Large intestine (tissue), 3 donors: ENCODE measurements at regions not wholly inside any gene's neighbourhood (a gene's known extent, or its start where the extent isn't known, plus 50 kb on each side); places are given as distances from the start of the nearest gene placed in this dataset.

Source experiments
- DNase-seq, 2 donors: peaks; one replicate each; pipeline versions ENCODE4 v3.0.0 to v3.0.0-alpha.2; 2013
- H3K27ac ChIP-seq: one replicate; pipeline ENCODE4 v1.5.1; 2013; ENCODE audit warnings: low read length
- H3K27me3 ChIP-seq: 2 replicates; pipeline ENCODE4 v1.6.1; 2013; ENCODE audit warnings: low read length; ENCODE audit not compliant: control insufficient read depth, insufficient read depth
- H3K36me3 ChIP-seq: 2 replicates; pipeline ENCODE4 v1.6.1; 2013; ENCODE audit warnings: low read length; ENCODE audit not compliant: control insufficient read depth, insufficient read depth
- H3K4me1 ChIP-seq: one replicate; pipeline ENCODE4 v1.6.1; 2013; ENCODE audit warnings: low read length; ENCODE audit not compliant: control insufficient read depth, insufficient read depth
- H3K4me3 ChIP-seq: one replicate; pipeline ENCODE4 v1.5.1; 2013; ENCODE audit warnings: low read length
- H3K9me3 ChIP-seq: one replicate; pipeline ENCODE4 v1.6.1; 2013; ENCODE audit warnings: mild to moderate bottlenecking, low read depth, low read length, moderate library complexity; ENCODE audit not compliant: control insufficient read depth
- WGBS: methylation state at CpG from one replicate; pipeline ENCODE4 v1.1.5; 2013; ENCODE audit warnings: low lambda C conversion rate; ENCODE audit not compliant: insufficient coverage; 5-methylcytosine and 5-hydroxymethylcytosine counted together

DNA sequence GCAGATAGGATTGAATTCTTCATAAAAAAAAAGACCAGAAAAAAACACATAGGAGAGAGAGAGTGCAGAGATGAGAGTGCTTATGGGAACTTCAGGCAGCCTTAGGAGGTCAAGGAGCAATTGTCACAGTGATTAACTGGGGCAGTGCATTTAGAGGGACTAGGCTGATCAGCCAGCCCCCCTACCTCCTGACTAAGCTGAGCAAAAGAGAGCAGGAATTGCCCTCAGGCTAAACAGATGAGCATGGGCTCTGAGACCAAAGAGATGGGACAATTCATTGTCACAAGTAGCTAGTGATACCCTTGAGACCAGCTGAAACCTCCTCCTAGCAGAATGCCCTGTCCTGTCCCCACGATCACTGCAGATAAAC is 124.0 kb downstream of the BTG1 start:
- no peak overlapping the region for H3K4me3 ChIP-seq
- no peaks in the 10 kb centered on the region for H3K4me1 ChIP-seq
- no peaks in the 10 kb centered on the region for H3K36me3 ChIP-seq
- DNase-seq = no peak
- no peaks in the 10 kb centered on the region for H3K9me3 ChIP-seq
- 71% methylated on average over 1 of the region's 1 CpG for WGBS
- H3K27ac ChIP-seq = no peak overlapping the region
- no peaks in the 10 kb centered on the region for H3K27me3 ChIP-seq

DNA sequence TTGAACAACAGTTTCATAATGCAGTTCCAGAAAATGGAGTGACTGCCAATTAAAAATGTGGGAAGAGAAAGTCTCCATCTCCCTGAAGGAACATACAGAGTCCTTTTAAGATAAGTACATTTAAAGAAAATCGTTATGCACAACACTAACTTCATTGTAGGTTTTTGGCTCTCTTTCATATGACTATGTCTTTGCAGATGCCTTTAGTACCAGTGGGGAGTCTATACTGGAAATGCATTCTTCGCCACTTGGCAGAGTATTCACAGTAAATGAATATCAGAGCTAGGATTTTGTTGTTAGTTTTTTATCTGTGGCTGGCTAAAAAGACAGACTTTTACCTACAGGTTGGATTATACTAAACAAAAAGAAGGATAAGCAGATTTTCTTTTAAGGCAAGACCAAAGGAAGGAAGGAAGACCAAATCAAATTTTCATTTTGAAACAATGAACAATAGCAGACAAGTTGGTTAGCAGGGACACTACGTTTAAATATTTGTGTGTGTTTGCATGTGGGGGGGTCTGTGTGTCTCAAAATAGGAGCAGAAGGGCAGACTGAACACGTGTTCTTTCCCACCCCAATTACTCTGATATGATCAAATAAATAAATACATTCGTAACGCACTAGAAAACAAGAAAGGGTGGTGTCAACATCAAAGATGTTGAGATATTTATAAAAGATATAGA is 124.5 kb downstream of the BTG1 start:
- DNase-seq = no peak
- Histone ChIP-seq H3K27me3 (no peaks in the 10 kb centered on the region), H3K36me3 (no peaks in the 10 kb centered on the region), H3K4me1 (no peaks in the 10 kb centered on the region), H3K4me3 (no peak overlapping the region), H3K9me3 (no peaks in the 10 kb centered on the region), H3K27ac (no peak overlapping the region)
- WGBS = 29% methylated on average over 2 of the region's 6 CpGs

DNA sequence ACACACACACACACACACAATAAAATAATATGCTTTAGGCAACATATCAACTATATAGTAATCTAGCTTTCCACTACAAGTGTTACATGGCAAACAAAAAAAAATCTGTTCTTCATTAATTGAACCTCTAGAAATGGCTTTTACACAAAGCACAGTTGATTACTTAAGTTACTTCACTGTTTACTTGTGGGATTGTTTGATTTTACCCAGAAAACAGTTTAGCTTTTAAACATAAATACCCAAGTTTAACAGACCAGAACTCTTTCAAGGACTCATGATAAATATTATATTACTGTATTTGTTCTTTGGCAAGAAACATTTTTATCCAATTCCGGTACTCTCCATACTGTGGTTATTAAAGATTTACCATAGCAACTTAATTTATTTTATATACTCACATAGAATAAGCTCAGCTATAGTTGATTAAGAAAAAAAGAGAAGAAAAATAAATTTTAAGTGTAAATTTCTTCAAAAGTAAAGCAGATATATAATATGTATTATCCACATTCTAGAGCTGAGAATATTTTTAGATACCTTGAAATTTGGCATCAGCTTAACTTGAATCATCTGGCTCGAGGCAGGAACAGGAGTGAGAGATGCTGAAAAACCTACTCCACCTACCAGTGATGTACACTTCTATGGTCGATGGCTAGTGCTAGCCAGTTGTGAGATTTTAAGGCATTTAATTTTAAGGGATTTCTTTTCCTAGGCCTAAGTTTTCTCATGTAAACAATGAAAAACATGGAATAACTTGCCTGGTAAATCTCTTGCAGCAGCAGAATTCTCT is 126.0 kb downstream of the BTG1 start:
- H3K36me3 ChIP-seq = no peaks in the 10 kb centered on the region
- no peak overlapping the region for H3K27ac ChIP-seq
- 83% methylated on average over 1 of the region's 3 CpGs for WGBS
- no peaks in the 10 kb centered on the region for H3K27me3 ChIP-seq
- no peaks in the 10 kb centered on the region for H3K9me3 ChIP-seq
- no peaks in the 10 kb centered on the region for H3K4me1 ChIP-seq
- H3K4me3 ChIP-seq = no peak overlapping the region
- no peak for DNase-seq

DNA sequence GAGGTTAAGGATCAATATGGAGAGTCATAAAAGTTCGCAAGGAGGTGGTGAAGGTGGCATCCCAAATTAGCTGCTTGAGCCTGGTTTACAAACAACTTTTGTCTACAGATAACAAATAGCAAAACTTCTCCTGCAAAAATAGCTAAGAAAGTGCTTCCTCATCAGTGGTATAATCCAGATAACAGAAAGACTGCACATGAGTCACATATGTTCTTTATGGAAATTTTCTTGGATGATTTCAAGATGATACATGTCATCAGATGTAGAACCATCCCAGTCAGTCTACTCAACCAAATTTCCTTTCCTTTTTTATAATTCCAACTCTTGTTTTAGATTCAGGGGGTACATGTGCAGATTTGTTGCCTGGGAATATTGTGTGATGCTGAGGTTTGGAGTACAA is 133.0 kb downstream of the BTG1 start:
- Histone ChIP-seq H3K36me3 (no peaks in the 10 kb centered on the region), H3K4me1 (no peaks in the 10 kb centered on the region), H3K9me3 (no peaks in the 10 kb centered on the region), H3K27me3 (no peaks in the 10 kb centered on the region), H3K4me3 (no peak overlapping the region), H3K27ac (no peak overlapping the region)
- WGBS = no CpG with 5 or more reads among the region's 1 CpG
- DNase-seq = no peak

DNA sequence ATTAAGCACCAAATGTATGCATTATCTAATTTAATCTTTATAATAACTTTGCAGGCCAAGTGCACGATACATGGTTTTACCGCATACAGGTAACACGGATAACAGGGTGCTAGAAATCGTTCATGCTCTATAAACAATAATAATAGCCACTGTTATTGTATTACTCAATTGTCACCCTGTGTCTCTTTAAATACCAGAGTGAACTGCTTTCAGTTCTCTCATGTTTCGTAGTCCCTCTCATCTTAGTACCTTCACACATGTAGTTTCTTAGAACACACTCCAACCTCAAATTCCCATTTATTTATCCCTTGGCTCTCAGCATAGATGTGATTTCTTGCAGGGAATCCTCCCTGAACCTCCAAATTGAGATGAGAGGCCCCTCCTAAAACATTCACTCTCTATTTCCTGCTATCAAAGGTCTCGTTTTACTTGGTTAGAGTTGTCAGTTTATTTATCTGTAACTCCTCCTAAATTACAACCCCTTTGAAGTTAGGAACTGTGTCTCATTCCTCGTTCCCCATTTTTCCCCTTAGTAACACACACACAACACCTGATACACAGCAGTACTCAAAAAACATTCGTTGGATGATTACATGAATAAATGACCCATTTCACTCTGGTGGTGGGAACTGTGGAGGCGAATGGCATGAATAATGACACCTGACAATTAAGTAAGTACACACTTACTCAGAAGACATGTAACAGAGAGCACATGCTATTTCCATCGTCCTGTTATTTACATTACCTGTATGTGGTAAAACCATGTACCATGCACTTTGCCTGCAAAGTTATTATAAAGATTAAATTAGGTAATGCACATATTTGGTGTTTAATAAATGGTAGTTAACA is 134.6 kb downstream of the BTG1 start:
- Histone ChIP-seq H3K4me1 (no peaks in the 10 kb centered on the region), H3K4me3 (no peak overlapping the region), H3K9me3 (no peaks in the 10 kb centered on the region), H3K27me3 (no peaks in the 10 kb centered on the region), H3K27ac (no peak overlapping the region), H3K36me3 (no peaks in the 10 kb centered on the region)
- WGBS = 80% methylated on average over 1 of the region's 10 CpGs
- no peak for DNase-seq

DNA sequence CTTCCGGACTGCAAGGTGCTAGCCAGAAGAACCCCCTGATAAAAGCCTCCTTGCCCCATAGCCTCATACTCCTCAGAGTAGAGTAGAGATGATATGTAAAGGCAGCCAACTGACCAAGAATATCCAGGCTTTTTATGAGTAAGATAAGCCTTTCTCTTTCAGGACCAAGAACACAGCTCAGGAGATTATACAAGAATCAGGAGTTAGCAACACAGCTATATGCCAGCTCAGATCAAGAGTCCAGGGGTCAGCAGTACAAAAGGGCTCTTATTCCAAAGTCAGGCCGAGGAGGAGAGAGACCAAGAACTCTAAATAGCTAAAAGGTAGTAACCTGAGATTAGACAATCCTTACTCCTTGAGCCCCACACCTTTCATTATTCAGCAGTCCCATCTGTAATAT is 135.3 kb downstream of the BTG1 start:
- Histone ChIP-seq H3K9me3 (no peaks in the 10 kb centered on the region), H3K27me3 (no peaks in the 10 kb centered on the region), H3K36me3 (no peaks in the 10 kb centered on the region), H3K4me3 (no peak overlapping the region), H3K27ac (no peak overlapping the region), H3K4me1 (no peaks in the 10 kb centered on the region)
- peak; percentile 61 to 76 for DNase-seq
- no CpG with 5 or more reads among the region's 2 CpGs for WGBS

DNA sequence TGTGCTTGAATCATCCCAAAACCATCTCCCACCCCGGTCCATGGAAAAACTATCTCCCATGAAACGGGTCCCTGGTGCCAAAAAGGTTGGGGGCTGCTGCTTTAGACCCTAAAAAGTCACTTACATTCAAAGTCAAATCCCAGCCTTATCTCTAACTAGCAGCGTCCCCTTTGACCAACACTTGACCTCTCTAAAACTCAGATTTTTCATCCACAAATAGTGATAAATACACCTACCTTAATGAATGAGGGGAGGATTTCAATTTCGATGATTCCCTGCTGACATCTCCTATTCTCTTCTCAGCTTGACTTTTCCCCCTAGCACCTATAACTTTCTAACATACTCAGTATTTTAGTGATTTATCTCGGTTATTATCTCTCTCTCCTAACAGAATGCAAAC is 137.3 kb downstream of the BTG1 start:
- no peak for DNase-seq
- no peaks in the 10 kb centered on the region for H3K9me3 ChIP-seq
- H3K4me1 ChIP-seq = no peaks in the 10 kb centered on the region
- H3K27ac ChIP-seq = no peak overlapping the region
- H3K36me3 ChIP-seq = no peaks in the 10 kb centered on the region
- H3K4me3 ChIP-seq = no peak overlapping the region
- WGBS = 75% methylated on average over 1 of the region's 5 CpGs
- H3K27me3 ChIP-seq = no peaks in the 10 kb centered on the region

DNA sequence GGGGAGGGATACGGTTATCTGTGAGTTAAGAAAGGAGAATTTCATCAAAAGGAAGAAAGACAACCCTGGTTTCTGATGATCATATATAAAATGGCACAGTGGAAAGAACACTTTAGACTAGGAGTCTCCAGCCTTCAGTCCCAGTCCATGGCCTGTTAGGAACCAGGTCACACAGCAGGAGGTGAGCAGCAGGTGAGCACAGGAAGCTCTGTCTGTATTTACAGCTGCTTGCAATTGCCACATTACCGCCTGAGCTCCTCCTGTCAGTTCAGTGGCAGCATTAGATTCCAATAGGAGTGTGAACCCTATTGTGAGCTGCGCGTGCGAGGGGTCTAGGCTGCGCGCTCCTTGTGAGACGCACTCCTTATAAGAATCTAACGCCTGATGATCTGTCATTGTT is 137.9 kb downstream of the BTG1 start:
- WGBS = 100% methylated on average over 1 of the region's 9 CpGs
- H3K9me3 ChIP-seq = no peaks in the 10 kb centered on the region
- H3K27ac ChIP-seq = no peak overlapping the region
- no peak overlapping the region for H3K4me3 ChIP-seq
- no peak for DNase-seq
- no peaks in the 10 kb centered on the region for H3K36me3 ChIP-seq
- no peaks in the 10 kb centered on the region for H3K4me1 ChIP-seq
- H3K27me3 ChIP-seq = no peaks in the 10 kb centered on the region

DNA sequence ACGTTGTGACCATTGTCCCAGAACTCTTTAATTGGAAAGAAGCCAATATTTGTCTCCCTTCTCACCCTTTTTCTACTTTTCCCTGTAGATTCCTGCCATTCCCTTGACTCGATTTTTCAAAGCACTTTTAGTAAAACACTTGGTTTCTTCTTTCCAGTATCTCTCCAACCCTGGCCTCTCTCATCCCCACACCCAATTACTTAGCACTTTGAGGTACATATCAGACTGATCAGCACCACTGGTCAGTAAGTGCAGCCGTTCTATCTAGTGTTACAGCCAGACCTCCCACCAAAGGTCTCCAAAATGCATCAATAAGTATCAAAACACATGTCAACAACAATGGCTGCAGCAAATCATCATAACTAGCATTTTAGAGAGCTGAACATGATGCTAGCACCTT is 141.9 kb downstream of the BTG1 start:
- H3K27ac ChIP-seq = no peak overlapping the region
- H3K36me3 ChIP-seq = no peaks in the 10 kb centered on the region
- H3K4me1 ChIP-seq = peaks cover 5% of the 10 kb centered on the region
- DNase-seq = no peak
- no peak overlapping the region for H3K4me3 ChIP-seq
- no peaks in the 10 kb centered on the region for H3K9me3 ChIP-seq
- no peaks in the 10 kb centered on the region for H3K27me3 ChIP-seq
- no CpG with 5 or more reads among the region's 3 CpGs for WGBS

DNA sequence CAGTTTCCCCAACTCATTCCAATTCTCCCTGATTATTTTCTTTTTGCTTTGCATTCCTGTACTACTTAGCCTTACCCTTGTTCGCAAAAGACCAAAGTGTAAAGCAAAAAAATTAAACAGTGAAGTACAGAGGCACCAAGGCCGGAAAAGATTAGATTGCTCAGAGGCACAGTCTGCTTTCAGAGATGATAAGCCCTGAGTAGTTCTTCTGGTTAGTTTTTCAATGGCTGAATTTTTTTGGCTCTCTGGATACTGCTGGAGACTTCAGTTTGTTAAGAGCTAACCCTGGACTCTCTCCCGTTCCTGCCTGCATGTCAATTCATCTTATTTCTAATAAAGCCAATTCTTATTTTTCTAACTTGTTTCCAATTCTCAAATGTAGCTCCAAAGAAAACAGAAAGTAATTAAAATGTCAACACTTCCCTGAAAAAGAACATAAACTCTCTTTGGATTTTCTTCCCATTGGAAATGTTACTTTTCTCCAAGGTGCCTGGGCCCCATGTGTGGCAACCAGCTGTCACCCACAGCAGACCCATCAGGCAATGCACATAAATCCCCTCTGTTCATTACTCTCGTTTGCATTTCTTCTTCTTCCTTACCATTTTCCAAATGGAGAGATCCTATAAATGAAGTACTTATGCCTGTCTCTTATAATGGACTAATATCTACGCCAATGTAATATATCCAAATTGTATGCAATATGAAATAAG is 142.8 kb downstream of the BTG1 start:
- no peaks in the 10 kb centered on the region for H3K27me3 ChIP-seq
- WGBS = 47% methylated on average over 3 of the region's 5 CpGs
- H3K4me1 ChIP-seq = peaks cover 5% of the 10 kb centered on the region
- no peak overlapping the region for H3K4me3 ChIP-seq
- H3K9me3 ChIP-seq = no peaks in the 10 kb centered on the region
- no peak overlapping the region for H3K27ac ChIP-seq
- DNase-seq = peak; percentile 9 to 45
- no peaks in the 10 kb centered on the region for H3K36me3 ChIP-seq
